IPS DF 6.9 (cell line): ENCODE measurements at regions not wholly inside any gene's neighbourhood (a gene's known extent, or its start where the extent isn't known, plus 50 kb on each side); places are given as distances from the start of the nearest gene placed in this dataset.

Experiments used
- DNase-seq: peaks from one replicate; pipeline ENCODE4 v3.0.0-alpha.2; 2013; ENCODE audit warnings: low read depth, low spot score
- H3K27ac ChIP-seq: one replicate; pipeline ENCODE4 v1.5.1; 2013; ENCODE audit warnings: low read length, control low read depth
- H3K27me3 ChIP-seq: 2 replicates; pipeline ENCODE4 v1.6.1; 2013; ENCODE audit warnings: mild to moderate bottlenecking, low read length; ENCODE audit not compliant: control insufficient read depth, insufficient read depth
- H3K36me3 ChIP-seq: 2 replicates; pipeline ENCODE4 v1.6.1; 2013; ENCODE audit warnings: low read length; ENCODE audit not compliant: control insufficient read depth, insufficient read depth
- H3K4me1 ChIP-seq: 2 replicates; pipeline ENCODE4 v1.6.1; 2013; ENCODE audit warnings: low read length; ENCODE audit not compliant: control insufficient read depth, insufficient read depth
- H3K4me3 ChIP-seq: 2 replicates; pipeline ENCODE4 v1.5.1; 2013; ENCODE audit warnings: mild to moderate bottlenecking, low read length
- H3K9me3 ChIP-seq: 2 replicates; pipeline ENCODE4 v1.6.1; 2013; ENCODE audit warnings: low read length, inconsistent platforms; ENCODE audit not compliant: control insufficient read depth, insufficient read depth
- WGBS: extraction: QIAGEN DNeasy Blood & Tissue Kit; methylation state at CpG from one replicate; pipeline ENCODE4 v1.1.7; 2013; ENCODE audit warnings: mixed read lengths, missing lambda C conversion rate; ENCODE audit not compliant: insufficient read length, insufficient coverage; 5-methylcytosine and 5-hydroxymethylcytosine counted together

DNA sequence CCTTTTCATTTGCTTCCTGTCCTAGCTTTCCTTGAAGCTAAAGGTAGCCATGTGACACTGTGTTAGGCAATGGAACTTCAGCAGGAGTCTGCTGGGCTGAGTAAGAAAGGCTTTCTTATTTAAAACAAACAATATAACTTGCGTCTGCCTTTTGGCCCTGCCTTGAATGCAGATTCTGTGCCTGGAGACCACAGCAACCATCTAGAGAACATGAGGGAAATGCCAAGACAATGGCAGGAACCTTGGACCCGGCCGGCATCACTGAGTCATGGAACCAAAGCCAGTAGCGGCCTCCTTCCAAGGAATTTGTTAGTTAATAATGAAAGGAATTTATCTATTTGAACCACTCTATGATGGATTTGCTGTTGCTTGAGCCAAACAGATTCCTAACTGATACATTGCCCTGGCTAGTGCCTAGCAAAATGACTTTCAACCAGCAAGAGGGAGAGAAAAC lies 207.5 kb upstream of the EPHA4 start:
- H3K36me3 ChIP-seq, result no peaks in the 10 kb centered on the region; the same call in 1 of the 2 replicates
- no peaks in the 10 kb centered on the region for H3K9me3 ChIP-seq
- no peak for DNase-seq
- H3K4me1 ChIP-seq, result no peaks in the 10 kb centered on the region
- H3K27ac ChIP-seq, result no peak overlapping the region
- no peaks in the 10 kb centered on the region for H3K27me3 ChIP-seq
- no CpG with 5 or more reads among the region's 4 CpGs for WGBS
- no peak overlapping the region for H3K4me3 ChIP-seq

DNA sequence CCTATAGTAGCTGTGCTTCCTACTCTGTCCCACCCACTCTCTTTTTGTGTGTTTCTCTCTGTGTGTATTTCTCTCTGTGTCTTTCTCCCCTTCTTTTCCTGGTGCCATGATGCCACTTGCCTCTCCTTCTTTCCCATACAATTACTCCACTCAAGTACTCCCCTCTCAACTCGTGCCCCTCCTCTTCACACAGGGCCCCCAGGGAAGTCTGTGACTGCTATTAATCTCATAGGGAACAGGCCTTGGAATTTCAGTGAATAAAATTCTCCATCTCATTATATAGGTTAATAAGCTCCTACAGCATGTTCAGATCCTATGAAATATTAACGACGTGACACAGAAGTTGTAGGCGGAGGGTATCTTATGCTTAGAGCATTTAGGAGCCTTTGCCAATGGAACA lies 205.9 kb upstream of the EPHA4 start:
- Histone ChIP-seq H3K4me1 (no peaks in the 10 kb centered on the region; the same call in 1 of the 2 replicates), H3K9me3 (no peaks in the 10 kb centered on the region), H3K36me3 (no peaks in the 10 kb centered on the region; the same call in 1 of the 2 replicates), H3K27me3 (no peaks in the 10 kb centered on the region), H3K27ac (no peak overlapping the region), H3K4me3 (no peak overlapping the region)
- no CpG with 5 or more reads among the region's 4 CpGs for WGBS
- no peak for DNase-seq

DNA sequence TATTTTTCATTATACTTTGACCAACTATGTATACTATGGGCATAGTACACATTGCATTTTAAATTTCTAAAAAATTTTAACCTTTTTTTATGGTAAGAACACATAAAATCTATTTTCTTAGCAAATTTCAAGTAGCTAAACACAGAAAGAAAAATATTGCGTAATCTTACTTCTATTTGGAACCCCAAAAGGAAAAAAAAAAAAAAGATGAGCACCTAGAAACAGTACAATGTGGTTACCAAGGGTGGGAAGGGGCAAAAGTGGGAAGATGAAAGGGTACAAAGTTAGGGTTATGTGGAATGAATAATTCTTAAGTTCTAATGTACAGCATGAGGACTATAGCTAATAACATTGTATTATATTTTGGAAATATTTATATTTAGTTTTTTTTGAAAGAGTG lies 205.0 kb upstream of the EPHA4 start:
- no peak for DNase-seq
- WGBS, result no CpG with 5 or more reads among the region's 1 CpG
- H3K4me3 ChIP-seq, result no peak overlapping the region
- H3K27me3 ChIP-seq, result no peaks in the 10 kb centered on the region
- no peak overlapping the region for H3K27ac ChIP-seq
- H3K9me3 ChIP-seq, result no peaks in the 10 kb centered on the region
- H3K4me1 ChIP-seq, result no peaks in the 10 kb centered on the region; the same call in 1 of the 2 replicates
- H3K36me3 ChIP-seq, result no peaks in the 10 kb centered on the region; the same call in 1 of the 2 replicates

DNA sequence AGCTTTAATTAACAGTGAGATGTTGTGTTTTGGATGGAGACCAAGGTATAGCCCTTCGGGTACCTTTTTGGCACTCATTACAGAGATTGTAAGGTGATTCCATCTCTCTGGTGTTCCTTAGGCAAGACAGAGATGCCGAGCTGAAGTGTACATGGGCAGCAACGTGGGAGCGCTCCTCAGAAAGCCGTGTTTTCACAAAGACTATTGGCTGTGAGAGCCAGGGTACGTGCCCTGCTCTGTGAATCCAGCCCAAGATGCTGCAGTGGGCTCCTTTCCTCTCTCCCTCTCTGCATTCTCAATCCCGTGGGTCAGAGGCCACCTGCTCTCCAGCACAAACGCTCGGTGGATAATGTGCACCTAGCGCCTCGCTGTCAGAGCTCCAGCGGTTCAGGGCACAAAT lies 203.0 kb upstream of the EPHA4 start:
- Histone ChIP-seq H3K9me3 (no peaks in the 10 kb centered on the region), H3K27me3 (no peaks in the 10 kb centered on the region), H3K4me3 (no peak overlapping the region), H3K4me1 (no peaks in the 10 kb centered on the region; the same call in 1 of the 2 replicates), H3K36me3 (no peaks in the 10 kb centered on the region; the same call in 1 of the 2 replicates), H3K27ac (no peak overlapping the region)
- WGBS, result no CpG with 5 or more reads among the region's 12 CpGs
- DNase-seq, result no peak

DNA sequence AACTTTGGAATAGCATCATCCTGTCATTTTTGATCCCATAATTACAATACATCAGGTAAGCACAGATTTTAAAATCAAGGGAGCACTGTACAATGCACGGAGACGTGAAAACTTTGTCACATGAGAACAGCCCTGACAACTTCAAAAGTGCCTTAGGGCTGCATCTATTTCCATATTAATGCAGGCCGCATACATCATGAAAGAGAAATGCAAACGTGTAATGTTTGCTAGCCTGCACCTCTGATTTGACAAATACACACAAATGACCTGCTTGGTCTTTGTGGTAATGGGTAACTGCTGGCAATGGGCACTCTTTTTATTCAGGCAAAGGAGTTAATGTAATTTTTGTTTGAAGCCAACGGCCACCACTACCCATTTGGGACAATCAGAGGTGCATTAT lies 202.0 kb upstream of the EPHA4 start:
- H3K27ac ChIP-seq, result no peak overlapping the region
- H3K9me3 ChIP-seq, result no peaks in the 10 kb centered on the region
- no peak for DNase-seq
- no peaks in the 10 kb centered on the region for H3K27me3 ChIP-seq
- no CpG with 5 or more reads among the region's 5 CpGs for WGBS
- H3K36me3 ChIP-seq, result no peaks in the 10 kb centered on the region
- H3K4me1 ChIP-seq, result no peaks in the 10 kb centered on the region; the same call in 1 of the 2 replicates
- no peak overlapping the region for H3K4me3 ChIP-seq

DNA sequence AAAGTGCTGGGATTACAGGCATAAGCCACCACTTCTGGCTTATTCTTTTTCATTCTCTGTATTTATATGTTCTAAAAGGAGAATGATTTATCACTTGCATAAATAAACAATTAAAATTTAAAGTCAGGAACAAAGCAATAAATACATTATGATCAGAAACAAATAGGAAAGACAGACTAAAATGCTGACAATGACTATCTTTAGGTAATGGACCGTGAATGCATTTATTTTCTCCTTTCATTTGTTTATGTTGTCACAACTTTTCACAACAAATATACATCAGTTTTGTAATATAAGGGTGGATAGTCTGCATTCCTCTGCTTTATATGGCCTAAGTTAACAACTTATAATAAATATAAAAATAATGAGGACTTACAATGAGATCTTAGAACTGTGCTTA lies 199.2 kb upstream of the EPHA4 start:
- no peak overlapping the region for H3K27ac ChIP-seq
- H3K27me3 ChIP-seq, result no peaks in the 10 kb centered on the region
- H3K4me1 ChIP-seq, result no peaks in the 10 kb centered on the region; the same call in 1 of the 2 replicates
- H3K9me3 ChIP-seq, result no peaks in the 10 kb centered on the region
- no peaks in the 10 kb centered on the region for H3K36me3 ChIP-seq
- H3K4me3 ChIP-seq, result no peak overlapping the region
- no CpG with 5 or more reads among the region's 1 CpG for WGBS
- DNase-seq, result no peak

DNA sequence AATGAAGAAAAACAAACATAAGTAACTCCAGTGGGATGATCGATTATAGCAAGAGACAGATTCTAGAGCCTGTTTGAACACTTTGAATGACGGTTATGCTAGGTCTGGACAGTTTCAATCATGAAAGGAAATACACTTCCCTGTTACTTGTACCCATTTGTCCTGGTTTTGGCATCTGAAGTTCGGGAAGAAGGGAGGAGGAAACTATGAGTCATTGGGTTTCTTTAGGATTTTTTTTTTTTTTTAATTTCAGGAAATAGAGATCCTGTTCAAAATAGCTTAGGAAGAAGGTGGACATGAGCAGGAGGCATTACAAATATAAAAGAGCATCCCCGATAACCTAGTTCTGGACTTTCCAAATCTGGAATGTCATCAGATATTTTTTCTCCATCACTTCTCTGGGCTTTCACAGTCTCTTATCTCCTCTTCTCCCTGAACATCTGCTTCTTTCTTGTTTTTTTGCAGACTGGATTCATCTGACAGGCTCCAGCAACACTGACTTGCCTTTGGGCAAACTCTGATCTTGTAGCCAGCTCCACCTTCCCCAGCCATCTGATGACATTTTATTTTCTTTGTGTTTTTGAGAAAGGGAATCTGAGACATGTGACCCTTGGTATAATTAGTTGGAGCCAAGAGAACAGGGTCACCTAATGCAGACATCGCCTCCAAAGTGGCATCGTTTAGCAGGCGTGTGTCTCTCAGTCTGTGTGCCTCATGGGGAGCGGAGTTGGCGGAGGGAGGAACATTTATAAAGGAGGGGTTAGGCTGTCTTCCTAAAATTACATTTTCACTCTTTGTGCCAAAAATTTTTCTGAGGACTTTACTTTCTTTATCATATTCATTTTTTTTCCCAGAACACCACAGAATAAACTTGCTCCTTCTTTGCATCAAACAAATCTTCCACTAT lies 195.3 kb upstream of the EPHA4 start:
- Histone ChIP-seq H3K9me3 (no peaks in the 10 kb centered on the region), H3K27me3 (no peaks in the 10 kb centered on the region), H3K36me3 (no peaks in the 10 kb centered on the region), H3K27ac (no peak overlapping the region), H3K4me3 (no peak overlapping the region), H3K4me1 (no peaks in the 10 kb centered on the region)
- no CpG with 5 or more reads among the region's 9 CpGs for WGBS
- no peak for DNase-seq

DNA sequence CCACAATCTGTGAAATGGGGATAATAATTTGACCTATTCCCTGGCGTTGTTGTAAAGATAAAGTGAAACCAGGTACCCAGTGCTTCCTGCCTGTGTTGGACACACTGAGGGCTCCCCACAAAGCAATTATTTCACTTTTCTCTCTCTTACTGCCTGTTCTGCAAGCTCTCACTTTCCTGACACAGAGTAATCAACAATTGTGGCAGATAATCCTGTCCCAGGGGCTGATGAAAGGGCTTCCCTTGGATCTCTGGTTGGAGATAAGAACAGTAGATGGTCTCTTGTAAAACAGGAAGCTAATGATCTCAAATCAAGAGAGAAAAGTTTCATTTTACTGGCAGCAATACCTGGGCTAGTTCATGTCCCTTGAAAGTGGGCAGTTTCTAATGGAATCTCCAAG lies 190.4 kb upstream of the EPHA4 start:
- WGBS, result no CpG with 5 or more reads among the region's 1 CpG
- no peak for DNase-seq
- H3K36me3 ChIP-seq, result no peaks in the 10 kb centered on the region

DNA sequence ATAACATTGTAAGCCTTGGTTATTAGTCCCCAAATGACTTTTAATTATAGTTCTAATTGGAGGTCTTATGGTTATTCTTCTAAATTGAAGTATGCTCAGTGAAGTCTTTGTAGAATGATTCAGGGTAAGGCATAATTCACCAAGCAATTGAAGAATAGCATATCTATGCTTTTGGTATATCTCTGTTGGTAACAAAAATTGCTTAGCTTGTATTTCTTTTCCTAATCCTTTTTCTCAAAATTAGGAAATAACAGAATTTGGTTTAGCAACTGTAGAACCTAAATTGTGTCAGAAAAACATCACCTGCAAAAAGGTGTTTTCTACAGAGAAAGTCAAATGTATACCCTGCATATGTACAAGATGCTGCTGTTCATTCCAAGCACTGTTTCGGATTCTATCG lies 189.2 kb upstream of the EPHA4 start:
- Histone ChIP-seq H3K27me3 (no peaks in the 10 kb centered on the region), H3K9me3 (no peaks in the 10 kb centered on the region), H3K27ac (no peak overlapping the region), H3K4me3 (no peak overlapping the region), H3K4me1 (no peaks in the 10 kb centered on the region), H3K36me3 (no peaks in the 10 kb centered on the region)
- no CpG with 5 or more reads among the region's 2 CpGs for WGBS
- no peak for DNase-seq

More for the DNA sequence above, 190.4 kb upstream of the EPHA4 start:
- Histone ChIP-seq H3K4me3 (no peak overlapping the region), H3K27ac (no peak overlapping the region), H3K9me3 (no peaks in the 10 kb centered on the region), H3K4me1 (no peaks in the 10 kb centered on the region), H3K27me3 (no peaks in the 10 kb centered on the region)

DNA sequence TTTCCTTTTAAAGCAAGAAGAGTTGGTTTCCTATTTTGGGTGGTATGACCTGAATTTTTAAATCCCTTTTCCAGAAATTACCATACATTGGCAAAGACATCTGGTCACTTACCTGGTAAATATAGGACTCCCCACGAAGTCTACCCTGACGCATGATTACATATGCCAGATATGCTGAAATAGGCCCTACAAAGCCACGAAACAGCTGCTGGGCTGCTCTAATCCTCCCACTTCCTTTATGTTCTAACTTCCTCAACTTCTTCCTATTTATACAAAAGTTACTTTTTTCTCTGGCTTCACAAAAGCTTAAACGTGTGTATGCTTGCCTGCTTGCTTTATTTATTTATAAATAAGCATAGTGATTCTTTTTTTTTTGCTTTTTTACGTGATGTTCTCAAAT lies 186.0 kb upstream of the EPHA4 start:
- no CpG with 5 or more reads among the region's 5 CpGs for WGBS
- no peak overlapping the region for H3K27ac ChIP-seq
- H3K9me3 ChIP-seq, result no peaks in the 10 kb centered on the region
- DNase-seq, result no peak
- no peaks in the 10 kb centered on the region for H3K36me3 ChIP-seq
- no peaks in the 10 kb centered on the region for H3K27me3 ChIP-seq
- H3K4me1 ChIP-seq, result no peaks in the 10 kb centered on the region
- no peak overlapping the region for H3K4me3 ChIP-seq

DNA sequence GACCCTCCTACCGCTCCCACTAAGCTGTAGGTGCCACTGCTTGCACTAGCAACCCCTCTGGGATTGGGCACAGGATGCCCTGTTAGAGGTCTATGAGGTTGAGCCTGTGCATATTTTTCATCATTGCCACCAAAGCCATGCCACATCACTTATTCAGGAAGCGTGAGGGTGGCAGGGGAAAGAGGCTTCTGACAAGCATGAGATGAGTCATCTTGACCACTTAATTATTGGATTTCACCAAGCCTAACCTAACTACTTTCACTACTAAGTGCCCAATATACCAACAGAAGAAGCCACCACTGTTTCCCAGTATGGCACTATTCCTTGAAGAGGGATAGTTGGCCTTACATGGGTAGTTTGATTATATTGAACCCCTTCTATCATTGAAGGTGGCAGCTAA lies 181.3 kb upstream of the EPHA4 start:
- WGBS, result no CpG with 5 or more reads among the region's 2 CpGs
- Histone ChIP-seq H3K9me3 (no peaks in the 10 kb centered on the region), H3K36me3 (no peaks in the 10 kb centered on the region), H3K4me3 (no peak overlapping the region), H3K27ac (no peak overlapping the region), H3K4me1 (no peaks in the 10 kb centered on the region), H3K27me3 (no peaks in the 10 kb centered on the region)
- DNase-seq, result no peak
